GM23338 (cell line): ENCODE measurements at regions not wholly inside any gene's neighbourhood (a gene's known extent, or its start where the extent isn't known, plus 50 kb on each side); places are given as distances from the start of the nearest gene placed in this dataset.
A peak's percentile ranks its signal among the peaks of the same experiment; 100 is the strongest.

ENCODE experiments used
- ATAC-seq: fragments of 200-7000 bp; cut with Tn5 transposase; 3 replicates; pipeline ENCODE4 v1.9.1; 2020
- DNase-seq: peaks from one replicate; pipeline ENCODE4 v3.0.0-alpha.2; 2015; ENCODE audit warnings: low spot score
- H2AFZ ChIP-seq: fragments of 200-600 bp; sonication (generic); 2 replicates; pipeline ENCODE4 v1.8.0; 2016; ENCODE audit warnings: antibody characterized with exemption, mild to moderate bottlenecking, moderate library complexity
- H3F3A ChIP-seq: fragments of 200-600 bp; sonication (generic); replicated peaks from 2 replicates; pipeline ENCODE4 v1.8.0; 2017; ENCODE audit warnings: antibody characterized with exemption, mixed run types, low read depth
- H3K27ac ChIP-seq: fragments of 200-600 bp; sonication (generic); 2 replicates; pipeline ENCODE4 v1.6.1; 2016; ENCODE audit warnings: low read depth
- H3K27me3 ChIP-seq: fragments of 200-600 bp; sonication (generic); 2 replicates; pipeline ENCODE4 v1.8.0; 2016; ENCODE audit warnings: mild to moderate bottlenecking, mixed run types, moderate library complexity; ENCODE audit not compliant: insufficient read depth
- H3K36me3 ChIP-seq: fragments of 200-600 bp; sonication (generic); 2 replicates; pipeline ENCODE4 v1.8.0; 2016; ENCODE audit warnings: mild to moderate bottlenecking; ENCODE audit not compliant: insufficient read depth
- H3K4me1 ChIP-seq: fragments of 200-600 bp; sonication (generic); 2 replicates; pipeline ENCODE4 v1.8.0; 2016; ENCODE audit warnings: mild to moderate bottlenecking, moderate library complexity; ENCODE audit not compliant: insufficient read depth
- H3K4me2 ChIP-seq: fragments of 200-600 bp; sonication (generic); 2 replicates; pipeline ENCODE4 v1.7.1; 2017; ENCODE audit warnings: mixed run types
- H3K4me3 ChIP-seq: fragments of 200-600 bp; sonication (generic); 2 replicates; pipeline ENCODE4 v1.6.1; 2016; ENCODE audit warnings: mixed run types
- H3K79me2 ChIP-seq: fragments of 200-600 bp; sonication (generic); replicated peaks from 2 replicates; pipeline ENCODE4 v1.8.0; 2017; ENCODE audit warnings: mild to moderate bottlenecking; ENCODE audit not compliant: insufficient read depth
- H3K9me2 ChIP-seq: fragments of 200-600 bp; sonication (generic); 2 replicates; pipeline ENCODE4 v1.8.0; 2017; ENCODE audit not compliant: insufficient read depth
- H4K20me1 ChIP-seq: fragments of 200-600 bp; sonication (generic); replicated peaks from 2 replicates; pipeline ENCODE4 v1.8.0; 2017; ENCODE audit warnings: mild to moderate bottlenecking; ENCODE audit not compliant: insufficient read depth
- H3K27ac Mint-ChIP-seq: 2 replicates; pipeline ENCODE4 v1.8.0; 2020; ENCODE audit warnings: inconsistent platforms, mild to moderate bottlenecking, moderate library complexity, mixed read lengths
- H3K27me3 Mint-ChIP-seq: 3 replicates; pipeline ENCODE4 v1.8.0; 2022; ENCODE audit warnings: low read depth, mild to moderate bottlenecking, moderate library complexity, mixed read lengths, inconsistent platforms; ENCODE audit not compliant: insufficient read depth, poor library complexity
- H3K36me3 Mint-ChIP-seq: 3 replicates; pipeline ENCODE4 v1.8.0; 2021; ENCODE audit warnings: low read depth, mild to moderate bottlenecking, inconsistent platforms, moderate library complexity, mixed read lengths
- H3K4me1 Mint-ChIP-seq: 3 replicates; pipeline ENCODE4 v1.8.0; 2020; ENCODE audit warnings: mild to moderate bottlenecking, inconsistent platforms, mixed read lengths
- H3K4me3 Mint-ChIP-seq: 3 replicates; pipeline ENCODE4 v1.8.0; 2021; ENCODE audit warnings: moderate library complexity, mild to moderate bottlenecking, inconsistent platforms, mixed read lengths
- H3K9me3 Mint-ChIP-seq: 3 replicates; pipeline ENCODE4 v1.8.0; 2020; ENCODE audit warnings: moderate library complexity, mild to moderate bottlenecking, inconsistent platforms, mixed read lengths
- CREB1 ChIP-seq: fragments of 250-450 bp; sonication (Bioruptor Pico); IDR thresholded peaks from 2 replicates; pipeline ENCODE4 v1.5.0; 2020; ENCODE audit warnings: low read depth, mild to moderate bottlenecking, moderate library complexity
- CTCF ChIP-seq, 2 experiments: fragments of 200-600 bp in 1 of 2; sonication (generic) in 1 of 2; conservative IDR thresholded peaks; 2 replicates each; pipeline versions ENCODE4 v1.5.1 to v1.6.1; 2016 to 2017; ENCODE audit warnings: antibody characterized with exemption in 2 of 2, low read depth in 2 of 2, mild to moderate bottlenecking in 2 of 2, moderate library complexity in 1 of 2
- ETS1 ChIP-seq: IDR thresholded peaks from 2 replicates; pipeline ENCODE4 v1.6.1; 2016; ENCODE audit warnings: antibody characterized with exemption
- EZH2 ChIP-seq: fragments of 200-600 bp; sonication (generic); IDR thresholded peaks from one replicate; pipeline ENCODE4 v1.8.0; 2017; ENCODE audit warnings: antibody characterized with exemption, mild to moderate bottlenecking, low read depth; ENCODE audit not compliant: unreplicated experiment
- EZH2phosphoT487 ChIP-seq: fragments of 200-600 bp; sonication (generic); IDR thresholded peaks from one replicate; pipeline ENCODE4 v1.8.1; 2018; ENCODE audit warnings: antibody characterized with exemption; ENCODE audit not compliant: unreplicated experiment
- JUNB ChIP-seq: IDR thresholded peaks from one replicate; pipeline ENCODE4 v1.6.1; 2016; ENCODE audit warnings: antibody characterized with exemption; ENCODE audit not compliant: unreplicated experiment
- NANOG ChIP-seq: IDR thresholded peaks from 2 replicates; pipeline ENCODE4 v1.6.1; 2016; ENCODE audit warnings: antibody characterized with exemption, borderline replicate concordance
- POLR2AphosphoS5 ChIP-seq: IDR thresholded peaks from 2 replicates; pipeline ENCODE4 v1.6.1; 2016; ENCODE audit warnings: antibody characterized with exemption, low read depth
- STAT1 ChIP-seq: IDR thresholded peaks from one replicate; pipeline ENCODE4 v1.6.1; 2016; ENCODE audit warnings: antibody characterized with exemption; ENCODE audit not compliant: unreplicated experiment
- ZNF114 ChIP-seq: fragments of 250-450 bp; sonication (Bioruptor Pico); IDR thresholded peaks from 2 replicates; pipeline ENCODE4 v1.5.0; 2020; ENCODE audit warnings: mild to moderate bottlenecking, moderate library complexity
- ZNF331 ChIP-seq: fragments of 250-450 bp; sonication (Bioruptor Pico); IDR thresholded peaks from 2 replicates; pipeline ENCODE4 v1.5.0; 2020; ENCODE audit warnings: low read depth, mild to moderate bottlenecking, moderate library complexity
- ZNF462 ChIP-seq: fragments of 250-450 bp; sonication (Bioruptor Pico); IDR thresholded peaks from 2 replicates; pipeline ENCODE4 v1.5.0; 2020; ENCODE audit warnings: mild to moderate bottlenecking, moderate library complexity
- TF ChIP-seq, protein P1 (sequence below): IDR thresholded peaks from one replicate; pipeline ENCODE4 v1.6.1; 2018; ENCODE audit warnings: antibody characterized with exemption; ENCODE audit not compliant: unreplicated experiment

DNA sequence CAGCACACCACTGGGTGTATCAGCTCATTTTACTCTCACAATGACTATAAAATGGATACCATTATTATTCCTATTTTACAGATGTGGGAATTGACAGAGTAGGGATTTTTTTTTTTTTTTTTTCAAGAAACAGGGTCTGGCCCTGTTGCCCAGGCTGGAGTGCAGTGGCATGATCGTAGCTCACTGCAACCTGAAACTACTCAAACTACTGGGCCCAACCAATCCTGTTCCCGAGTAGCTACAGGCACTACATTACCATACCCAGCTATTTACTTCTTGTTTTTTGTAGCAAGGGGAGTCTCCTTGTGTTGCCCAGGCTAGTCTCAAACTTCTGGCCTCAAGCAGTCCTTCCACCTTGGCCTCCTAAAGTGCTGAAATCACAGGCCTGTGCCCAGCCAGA lies 95.2 kb downstream of the LARP7 start:
- Mint-ChIP-seq H3K27me3 (peaks cover 8% of the 10 kb centered on the region), H3K27ac (no peak overlapping the region), H3K4me3 (no peak overlapping the region), H3K36me3 (peaks cover 10% of the 10 kb centered on the region), H3K4me1 (peaks cover 22% of the 10 kb centered on the region), H3K9me3 (no peaks in the 10 kb centered on the region; the same call in 2 of the 3 replicates)
- ATAC-seq (peak; percentile 65), DNase-seq (no peak)
- H3K9me2 ChIP-seq: no peaks in the 10 kb centered on the region
- no peaks in the 10 kb centered on the region for H3K36me3 ChIP-seq
- H3K4me3 ChIP-seq: no peak overlapping the region
- no peak overlapping the region for H3K4me2 ChIP-seq
- peaks cover 72% of the 10 kb centered on the region for H3K79me2 ChIP-seq
- H3K27me3 ChIP-seq: no peaks in the 10 kb centered on the region
- 0 out of 2 replicates have a peak, but pooled peaks cover 21% of the 10 kb centered on the region for H3K4me1 ChIP-seq
- H2AFZ ChIP-seq: no peak overlapping the region
- H3F3A ChIP-seq: no peaks in the 10 kb centered on the region
- no peaks in the 10 kb centered on the region for H4K20me1 ChIP-seq
- no peak for TF ChIP-seq NANOG
- no peak for TF ChIP-seq ZNF114 (CRISPR knock-in tag)
- TF ChIP-seq ETS1: no peak
- no peak for TF ChIP-seq EZH2
- no peak for TF ChIP-seq ZNF331 (CRISPR knock-in tag)
- TF ChIP-seq POLR2AphosphoS5: no peak
- TF ChIP-seq CREB1 (CRISPR knock-in tag): no peak
- no peak for TF ChIP-seq ZNF462
- TF ChIP-seq, protein P1, sequence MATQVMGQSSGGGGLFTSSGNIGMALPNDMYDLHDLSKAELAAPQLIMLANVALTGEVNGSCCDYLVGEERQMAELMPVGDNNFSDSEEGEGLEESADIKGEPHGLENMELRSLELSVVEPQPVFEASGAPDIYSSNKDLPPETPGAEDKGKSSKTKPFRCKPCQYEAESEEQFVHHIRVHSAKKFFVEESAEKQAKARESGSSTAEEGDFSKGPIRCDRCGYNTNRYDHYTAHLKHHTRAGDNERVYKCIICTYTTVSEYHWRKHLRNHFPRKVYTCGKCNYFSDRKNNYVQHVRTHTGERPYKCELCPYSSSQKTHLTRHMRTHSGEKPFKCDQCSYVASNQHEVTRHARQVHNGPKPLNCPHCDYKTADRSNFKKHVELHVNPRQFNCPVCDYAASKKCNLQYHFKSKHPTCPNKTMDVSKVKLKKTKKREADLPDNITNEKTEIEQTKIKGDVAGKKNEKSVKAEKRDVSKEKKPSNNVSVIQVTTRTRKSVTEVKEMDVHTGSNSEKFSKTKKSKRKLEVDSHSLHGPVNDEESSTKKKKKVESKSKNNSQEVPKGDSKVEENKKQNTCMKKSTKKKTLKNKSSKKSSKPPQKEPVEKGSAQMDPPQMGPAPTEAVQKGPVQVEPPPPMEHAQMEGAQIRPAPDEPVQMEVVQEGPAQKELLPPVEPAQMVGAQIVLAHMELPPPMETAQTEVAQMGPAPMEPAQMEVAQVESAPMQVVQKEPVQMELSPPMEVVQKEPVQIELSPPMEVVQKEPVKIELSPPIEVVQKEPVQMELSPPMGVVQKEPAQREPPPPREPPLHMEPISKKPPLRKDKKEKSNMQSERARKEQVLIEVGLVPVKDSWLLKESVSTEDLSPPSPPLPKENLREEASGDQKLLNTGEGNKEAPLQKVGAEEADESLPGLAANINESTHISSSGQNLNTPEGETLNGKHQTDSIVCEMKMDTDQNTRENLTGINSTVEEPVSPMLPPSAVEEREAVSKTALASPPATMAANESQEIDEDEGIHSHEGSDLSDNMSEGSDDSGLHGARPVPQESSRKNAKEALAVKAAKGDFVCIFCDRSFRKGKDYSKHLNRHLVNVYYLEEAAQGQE: no peak
- no peak for TF ChIP-seq EZH2phosphoT487
- TF ChIP-seq STAT1: no peak
- TF ChIP-seq CTCF (conservative IDR thresholded peaks at IDR 0.05; ENCODE audit: low read depth in 2 of 2): no peak
- no peak for TF ChIP-seq JUNB
- H3K27ac ChIP-seq: peak overlapping the region; percentile 88
